Activated B cell treated with CpG ODN at 0.5 μM for 24 hours (primary cell): ENCODE measurements at regions not wholly inside any gene's neighbourhood (a gene's known extent, or its start where the extent isn't known, plus 50 kb on each side); places are given as distances from the start of the nearest gene placed in this dataset.

Experiments
- ATAC-seq: fragments of 200-7000 bp; cut with Tn5 transposase; one replicate; pipeline ENCODE4 v1.10.0; 2021; ENCODE audit warnings: low read depth, mild to moderate bottlenecking, moderate library complexity
- CTCF ChIA-PET: fragments of 350-600 bp; sonication (Branson Sonifier 250); formaldehyde crosslinking; loops from one replicate; lab custom pipeline; 2021; ENCODE audit warnings: antibody characterized with exemption; lab: Charles Lee
- POLR2A ChIA-PET: fragments of 350-600 bp; sonication (Branson Sonifier 250); formaldehyde crosslinking; loops from one replicate; lab custom pipeline; 2021; ENCODE audit warnings: antibody characterized with exemption; lab: Charles Lee
- DNase-seq: peaks from one replicate; pipeline ENCODE4 v3.0.0; 2022
- H3K27ac Mint-ChIP-seq: one replicate; pipeline ENCODE4 v1.8.0; 2020; ENCODE audit warnings: mixed read lengths
- H3K27me3 Mint-ChIP-seq: one replicate; pipeline ENCODE4 v1.8.0; 2021; ENCODE audit warnings: mixed read lengths
- H3K36me3 Mint-ChIP-seq: one replicate; pipeline ENCODE4 v1.8.0; 2021; ENCODE audit warnings: low read depth, mixed read lengths
- H3K4me1 Mint-ChIP-seq: one replicate; pipeline ENCODE4 v1.8.0; 2021; ENCODE audit warnings: mixed read lengths
- H3K4me3 Mint-ChIP-seq: one replicate; pipeline ENCODE4 v1.8.0; 2020; ENCODE audit warnings: mild to moderate bottlenecking, mixed read lengths
- H3K9me3 Mint-ChIP-seq: one replicate; pipeline ENCODE4 v1.8.0; 2020; ENCODE audit warnings: mixed read lengths
- intact Hi-C: fragments of 100-400 bp; cut with micrococcal nuclease; formaldehyde crosslinking; loops from one replicate; pipeline ENCODE4 v1.15.1; 2024
- TF ChIP-seq, protein P1 (sequence below): fragments of 200-600 bp; IDR thresholded peaks from one replicate; pipeline ENCODE4 v1.8.0; 2022; ENCODE audit warnings: antibody characterized with exemption, mild to moderate bottlenecking

DNA sequence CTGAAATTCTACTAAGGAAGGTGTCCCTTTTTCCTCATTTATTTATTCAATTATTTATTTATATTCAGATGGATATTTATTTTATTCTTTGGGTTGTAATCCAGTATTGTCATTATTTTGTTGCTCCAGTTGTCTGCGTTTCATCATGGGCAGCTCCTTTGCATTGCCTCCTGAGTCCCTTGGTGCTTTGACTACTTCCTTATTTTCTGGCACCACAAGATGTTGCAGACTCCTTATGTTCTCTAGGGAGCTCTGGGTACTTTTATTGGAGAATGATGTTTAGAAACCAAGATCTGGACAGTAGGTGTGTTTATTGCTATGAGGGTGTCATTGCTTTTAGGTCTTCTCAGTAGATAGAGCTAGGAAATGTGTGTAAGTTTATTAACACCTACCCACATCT lies 59.9 kb upstream of the ERRFI1 start:
- intact Hi-C loops = no loop called here
- H3K27me3 Mint-ChIP-seq = peaks cover 12% of the 10 kb centered on the region
- no peaks in the 10 kb centered on the region for H3K4me1 Mint-ChIP-seq
- TF ChIP-seq, protein P1, sequence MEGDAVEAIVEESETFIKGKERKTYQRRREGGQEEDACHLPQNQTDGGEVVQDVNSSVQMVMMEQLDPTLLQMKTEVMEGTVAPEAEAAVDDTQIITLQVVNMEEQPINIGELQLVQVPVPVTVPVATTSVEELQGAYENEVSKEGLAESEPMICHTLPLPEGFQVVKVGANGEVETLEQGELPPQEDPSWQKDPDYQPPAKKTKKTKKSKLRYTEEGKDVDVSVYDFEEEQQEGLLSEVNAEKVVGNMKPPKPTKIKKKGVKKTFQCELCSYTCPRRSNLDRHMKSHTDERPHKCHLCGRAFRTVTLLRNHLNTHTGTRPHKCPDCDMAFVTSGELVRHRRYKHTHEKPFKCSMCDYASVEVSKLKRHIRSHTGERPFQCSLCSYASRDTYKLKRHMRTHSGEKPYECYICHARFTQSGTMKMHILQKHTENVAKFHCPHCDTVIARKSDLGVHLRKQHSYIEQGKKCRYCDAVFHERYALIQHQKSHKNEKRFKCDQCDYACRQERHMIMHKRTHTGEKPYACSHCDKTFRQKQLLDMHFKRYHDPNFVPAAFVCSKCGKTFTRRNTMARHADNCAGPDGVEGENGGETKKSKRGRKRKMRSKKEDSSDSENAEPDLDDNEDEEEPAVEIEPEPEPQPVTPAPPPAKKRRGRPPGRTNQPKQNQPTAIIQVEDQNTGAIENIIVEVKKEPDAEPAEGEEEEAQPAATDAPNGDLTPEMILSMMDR = no peak
- DNase-seq (no peak), ATAC-seq (no peak)
- no peak overlapping the region for H3K27ac Mint-ChIP-seq
- H3K36me3 Mint-ChIP-seq = no peaks in the 10 kb centered on the region
- CTCF ChIA-PET = no interaction called here
- POLR2A ChIA-PET = no interaction called here
- H3K4me3 Mint-ChIP-seq = no peak overlapping the region
- H3K9me3 Mint-ChIP-seq = no peaks in the 10 kb centered on the region

- POLR2A ChIA-PET = no interaction called here
- H3K4me3 Mint-ChIP-seq = no peak overlapping the region
- CTCF ChIA-PET = interaction anchor here (0.5 kb wide), 1 partner anchor 106 kb away, joined by 3 read pairs; no protein-coding TSS in a partner anchor
Observed at GRCh38 chr1:8084913-8085312, 58.8 kb upstream of the ERRFI1 start.

GRCh38 chr1:8083739-8084484 lies 57.8 kb upstream of the ERRFI1 start:
- no peak overlapping the region for H3K27ac Mint-ChIP-seq
- POLR2A ChIA-PET = no interaction called here
- peaks cover 4% of the 10 kb centered on the region for H3K27me3 Mint-ChIP-seq
- no peaks in the 10 kb centered on the region for H3K36me3 Mint-ChIP-seq
- TF ChIP-seq, protein P1 = no peak
- no peaks in the 10 kb centered on the region for H3K4me1 Mint-ChIP-seq
- H3K9me3 Mint-ChIP-seq = no peaks in the 10 kb centered on the region
- CTCF ChIA-PET = no interaction called here
- ATAC-seq (no peak), DNase-seq (no peak)
- intact Hi-C loops = no loop called here
- H3K4me3 Mint-ChIP-seq = no peak overlapping the region

More at GRCh38 chr1:8084913-8085312, 58.8 kb upstream of the ERRFI1 start:
- DNase-seq = no peak
- ATAC-seq = no peak
- intact Hi-C loops = no loop called here
- H3K4me1 Mint-ChIP-seq = no peaks in the 10 kb centered on the region
- peaks cover 8% of the 10 kb centered on the region for H3K27me3 Mint-ChIP-seq
- H3K9me3 Mint-ChIP-seq = no peaks in the 10 kb centered on the region
- H3K27ac Mint-ChIP-seq = no peak overlapping the region
- no peaks in the 10 kb centered on the region for H3K36me3 Mint-ChIP-seq
- TF ChIP-seq, protein P1 = no peak

- CTCF ChIA-PET = no interaction called here
- DNase-seq (no peak), ATAC-seq (no peak)
- no peaks in the 10 kb centered on the region for H3K4me1 Mint-ChIP-seq
- H3K36me3 Mint-ChIP-seq = no peaks in the 10 kb centered on the region
- H3K4me3 Mint-ChIP-seq = no peak overlapping the region
- peaks cover 14% of the 10 kb centered on the region for H3K27me3 Mint-ChIP-seq
- no peaks in the 10 kb centered on the region for H3K9me3 Mint-ChIP-seq
- POLR2A ChIA-PET = interaction anchor here (0.6 kb wide), 1 partner anchor 795 kb away, joined by 4 read pairs; the partner anchor contains the start of gene ENO1
- TF ChIP-seq, protein P1 = no peak
- no peak overlapping the region for H3K27ac Mint-ChIP-seq
- intact Hi-C loops = no loop called here
Observed at GRCh38 chr1:8082945-8083344, 56.8 kb upstream of the ERRFI1 start.

DNA sequence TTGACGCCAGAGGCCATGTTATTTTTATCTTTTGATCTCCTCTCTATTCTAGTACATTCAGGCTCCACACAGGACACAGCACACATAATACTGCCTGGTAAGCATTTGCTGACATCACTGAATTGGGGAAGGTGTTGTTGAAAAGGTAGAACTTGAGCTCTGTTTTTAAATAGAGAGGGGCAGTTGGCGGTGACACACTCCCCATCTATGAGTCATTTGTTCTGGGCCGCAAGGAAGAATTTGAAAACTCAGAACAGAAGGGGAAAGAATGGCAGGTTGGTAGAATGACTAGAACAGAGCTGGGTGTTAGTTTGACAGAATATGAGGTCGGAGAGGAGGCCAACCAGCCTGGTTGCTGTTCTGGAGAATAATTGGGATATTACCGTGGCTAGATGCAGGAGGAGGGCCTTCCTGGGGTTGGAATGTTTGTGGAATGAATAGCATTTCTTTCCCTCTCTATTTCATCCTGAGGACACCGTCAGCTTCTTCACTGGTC lies 52.1 kb upstream of the ERRFI1 start:
- no peak for DNase-seq
- CTCF ChIA-PET = no interaction called here
- Mint-ChIP-seq H3K27ac (no peak overlapping the region), H3K36me3 (no peaks in the 10 kb centered on the region), H3K9me3 (no peaks in the 10 kb centered on the region), H3K27me3 (peaks cover 25% of the 10 kb centered on the region), H3K4me3 (no peak overlapping the region), H3K4me1 (no peaks in the 10 kb centered on the region)
- TF ChIP-seq, protein P1 = no peak
- POLR2A ChIA-PET = no interaction called here
- intact Hi-C loops = no loop called here
- no peak for ATAC-seq
